HEK293 (cell line): ENCODE measurements at regions not wholly inside any gene's neighbourhood (a gene's known extent, or its start where the extent isn't known, plus 50 kb on each side); places are given as distances from the start of the nearest gene placed in this dataset.

Experiments
- CTCF ChIA-PET: fragments of 350-600 bp; formaldehyde crosslinking; extraction: SDS; loops from one replicate; lab custom pipeline; 2021; ENCODE audit warnings: antibody characterized with exemption; lab: Yijun Ruan, JAX
- POLR2A ChIA-PET: fragments of 300-600 bp; formaldehyde crosslinking; extraction: SDS; loops from one replicate; lab custom pipeline; 2020; ENCODE audit warnings: antibody characterized with exemption, inconsistent platforms; lab: Yijun Ruan, JAX
- H3K27ac ChIP-seq: fragments of 200-500 bp; sonication (Bioruptor generic); 2 replicates; pipeline ENCODE4 v1.5.1; 2014; ENCODE audit warnings: low read depth, low read length, control low read depth, inconsistent platforms; ENCODE audit errors: extremely low read depth
- H3K36me3 ChIP-seq, 2 experiments: fragments of 200-500 bp in 1 of 2; sonication (Bioruptor generic) in 1 of 2; 1 replicate in 1 of 2; 2 replicates in 1 of 2; pipeline ENCODE4 v1.5.1; 2014 to 2017; ENCODE audit warnings: inconsistent platforms in 2 of 2, low read length in 2 of 2; ENCODE audit not compliant: control insufficient read depth in 2 of 2, insufficient read depth in 1 of 2
- H3K4me1 ChIP-seq: fragments of 200-500 bp; sonication (Bioruptor generic); 2 replicates; pipeline ENCODE4 v1.5.1; 2014; ENCODE audit warnings: mild to moderate bottlenecking, low read length, inconsistent platforms; ENCODE audit not compliant: control insufficient read depth, insufficient read depth
- H3K4me3 ChIP-seq: 2 replicates; pipeline ENCODE4 v1.5.1; 2011; ENCODE audit warnings: low read depth, mild to moderate bottlenecking, control low read depth, low read length, moderate library complexity
- H3K9me3 ChIP-seq: fragments of 200-500 bp; sonication (Bioruptor generic); 2 replicates; pipeline ENCODE4 v1.5.1; 2014; ENCODE audit warnings: low read depth, low read length, inconsistent platforms; ENCODE audit not compliant: control insufficient read depth, insufficient read depth
- FEZF1 ChIP-seq: fragments of 450-650 bp; formaldehyde crosslinking; IDR thresholded peaks from 2 replicates; pipeline ENCODE4 v1.5.1; 2016; ENCODE audit warnings: missing biosample characterization, missing genetic modification characterization
- GFI1B ChIP-seq: fragments of 450-650 bp; formaldehyde crosslinking; IDR thresholded peaks from 2 replicates; pipeline ENCODE4 v1.5.1; 2016; ENCODE audit warnings: missing biosample characterization, missing genetic modification characterization
- HOXD13 ChIP-seq: sonication (generic); formaldehyde crosslinking; IDR thresholded peaks from 2 replicates; pipeline ENCODE4 v1.8.0; 2022; ENCODE audit warnings: missing genetic modification reagents, borderline replicate concordance
- KLF17 ChIP-seq: fragments of 450-650 bp; formaldehyde crosslinking; IDR thresholded peaks from 2 replicates; pipeline ENCODE4 v1.5.1; 2016; ENCODE audit warnings: missing biosample characterization, missing genetic modification characterization
- PRDM1 ChIP-seq: fragments of 450-650 bp; formaldehyde crosslinking; IDR thresholded peaks from 2 replicates; pipeline ENCODE4; 2016; ENCODE audit warnings: missing biosample characterization, missing genetic modification characterization
- YY2 ChIP-seq: fragments of 450-650 bp; formaldehyde crosslinking; IDR thresholded peaks from 2 replicates; pipeline ENCODE4 v1.5.1; 2016; ENCODE audit warnings: missing biosample characterization, missing genetic modification characterization
- ZNF121 ChIP-seq: fragments of 450-650 bp; formaldehyde crosslinking; IDR thresholded peaks from 2 replicates; pipeline ENCODE4 v1.5.1; 2016; ENCODE audit warnings: missing biosample characterization, missing genetic modification characterization
- ZNF175 ChIP-seq: fragments of 450-650 bp; formaldehyde crosslinking; IDR thresholded peaks from 2 replicates; pipeline ENCODE4 v1.5.1; 2016; ENCODE audit warnings: missing biosample characterization, missing genetic modification characterization
- ZNF2 ChIP-seq: fragments of 450-650 bp; formaldehyde crosslinking; IDR thresholded peaks from 2 replicates; pipeline ENCODE4 v1.5.1; 2016; ENCODE audit warnings: missing biosample characterization, missing genetic modification characterization
- ZNF239 ChIP-seq: fragments of 450-650 bp; formaldehyde crosslinking; IDR thresholded peaks from 2 replicates; pipeline ENCODE4 v1.5.1; 2016; ENCODE audit warnings: missing biosample characterization, missing genetic modification characterization
- ZNF366 ChIP-seq: fragments of 450-650 bp; formaldehyde crosslinking; conservative IDR thresholded peaks from 2 replicates; pipeline ENCODE4 v1.5.1; 2016; ENCODE audit warnings: missing biosample characterization, missing genetic modification characterization
- ZNF423 ChIP-seq: fragments of 450-650 bp; formaldehyde crosslinking; IDR thresholded peaks from 2 replicates; pipeline ENCODE4 v1.5.1; 2016; ENCODE audit warnings: missing biosample characterization, missing genetic modification characterization
- ZNF558 ChIP-seq: fragments of 450-650 bp; formaldehyde crosslinking; IDR thresholded peaks from 2 replicates; pipeline ENCODE4 v1.5.1; 2016; ENCODE audit warnings: missing biosample characterization, missing genetic modification characterization
- ZNF585B ChIP-seq: fragments of 450-650 bp; formaldehyde crosslinking; IDR thresholded peaks from 2 replicates; pipeline ENCODE4 v1.5.1; 2016; ENCODE audit warnings: missing biosample characterization, missing genetic modification characterization
- ZNF621 ChIP-seq: fragments of 450-650 bp; formaldehyde crosslinking; IDR thresholded peaks from 2 replicates; pipeline ENCODE4 v1.5.1; 2017; ENCODE audit warnings: missing biosample characterization, missing genetic modification characterization
- ZSCAN5A ChIP-seq: fragments of 450-650 bp; formaldehyde crosslinking; IDR thresholded peaks from 2 replicates; pipeline ENCODE4 v1.5.1; 2016; ENCODE audit warnings: missing biosample characterization, missing genetic modification characterization
- TF ChIP-seq, protein P1 (sequence below): fragments of 450-650 bp; formaldehyde crosslinking; IDR thresholded peaks from 2 replicates; pipeline ENCODE4 v1.5.1; 2016; ENCODE audit warnings: missing biosample characterization, missing genetic modification characterization
- TF ChIP-seq, protein P2 (sequence below): fragments of 450-650 bp; formaldehyde crosslinking; IDR thresholded peaks from 2 replicates; pipeline ENCODE4 v1.5.1; 2016; ENCODE audit warnings: missing biosample characterization, missing genetic modification characterization
- TF ChIP-seq, protein P3 (sequence below): fragments of 450-650 bp; formaldehyde crosslinking; IDR thresholded peaks from 2 replicates; pipeline ENCODE4 v1.5.1; 2016; ENCODE audit warnings: missing biosample characterization, missing genetic modification characterization, borderline replicate concordance
- TF ChIP-seq, protein P4 (sequence below): IDR thresholded peaks from 2 replicates; pipeline ENCODE4 v1.6.1; 2011; ENCODE audit warnings: mild to moderate bottlenecking, low read depth, low read length, borderline replicate concordance

- Histone ChIP-seq H3K36me3 (no peaks in the 10 kb centered on the region), H3K27ac (no peak overlapping the region), H3K4me3 (no peak overlapping the region), H3K4me1 (no peaks in the 10 kb centered on the region), H3K9me3 (no peaks in the 10 kb centered on the region)
- ChIA-PET POLR2A (no interaction called here), CTCF (interaction anchor here (0.7 to 0.8 kb wide), 2 partner anchors 13 to 218 kb away, joined by 3 to 4 read pairs; no protein-coding TSS in a partner anchor)
- TF ChIP-seq FEZF1 (tag by site-specific recombination) (no peak), PRDM1 (tag by site-specific recombination) (peak; percentile 45; the same call in 1 of the 2 replicates), ZSCAN5A (tag by site-specific recombination) (no peak), ZNF366 (peak; percentile 89), ZNF558 (tag by site-specific recombination) (no peak)
- TF ChIP-seq, protein P1, sequence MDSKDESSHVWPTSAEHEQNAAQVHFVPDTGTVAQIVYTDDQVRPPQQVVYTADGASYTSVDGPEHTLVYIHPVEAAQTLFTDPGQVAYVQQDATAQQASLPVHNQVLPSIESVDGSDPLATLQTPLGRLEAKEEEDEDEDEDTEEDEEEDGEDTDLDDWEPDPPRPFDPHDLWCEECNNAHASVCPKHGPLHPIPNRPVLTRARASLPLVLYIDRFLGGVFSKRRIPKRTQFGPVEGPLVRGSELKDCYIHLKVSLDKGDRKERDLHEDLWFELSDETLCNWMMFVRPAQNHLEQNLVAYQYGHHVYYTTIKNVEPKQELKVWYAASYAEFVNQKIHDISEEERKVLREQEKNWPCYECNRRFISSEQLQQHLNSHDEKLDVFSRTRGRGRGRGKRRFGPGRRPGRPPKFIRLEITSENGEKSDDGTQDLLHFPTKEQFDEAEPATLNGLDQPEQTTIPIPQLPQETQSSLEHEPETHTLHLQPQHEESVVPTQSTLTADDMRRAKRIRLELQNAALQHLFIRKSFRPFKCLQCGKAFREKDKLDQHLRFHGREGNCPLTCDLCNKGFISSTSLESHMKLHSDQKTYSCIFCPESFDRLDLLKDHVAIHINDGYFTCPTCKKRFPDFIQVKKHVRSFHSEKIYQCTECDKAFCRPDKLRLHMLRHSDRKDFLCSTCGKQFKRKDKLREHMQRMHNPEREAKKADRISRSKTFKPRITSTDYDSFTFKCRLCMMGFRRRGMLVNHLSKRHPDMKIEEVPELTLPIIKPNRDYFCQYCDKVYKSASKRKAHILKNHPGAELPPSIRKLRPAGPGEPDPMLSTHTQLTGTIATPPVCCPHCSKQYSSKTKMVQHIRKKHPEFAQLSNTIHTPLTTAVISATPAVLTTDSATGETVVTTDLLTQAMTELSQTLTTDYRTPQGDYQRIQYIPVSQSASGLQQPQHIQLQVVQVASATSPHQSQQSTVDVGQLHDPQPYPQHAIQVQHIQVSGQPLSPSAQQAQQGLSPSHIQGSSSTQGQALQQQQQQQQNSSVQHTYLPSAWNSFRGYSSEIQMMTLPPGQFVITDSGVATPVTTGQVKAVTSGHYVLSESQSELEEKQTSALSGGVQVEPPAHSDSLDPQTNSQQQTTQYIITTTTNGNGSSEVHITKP (tag by site-specific recombination): no peak
- TF ChIP-seq, protein P2, sequence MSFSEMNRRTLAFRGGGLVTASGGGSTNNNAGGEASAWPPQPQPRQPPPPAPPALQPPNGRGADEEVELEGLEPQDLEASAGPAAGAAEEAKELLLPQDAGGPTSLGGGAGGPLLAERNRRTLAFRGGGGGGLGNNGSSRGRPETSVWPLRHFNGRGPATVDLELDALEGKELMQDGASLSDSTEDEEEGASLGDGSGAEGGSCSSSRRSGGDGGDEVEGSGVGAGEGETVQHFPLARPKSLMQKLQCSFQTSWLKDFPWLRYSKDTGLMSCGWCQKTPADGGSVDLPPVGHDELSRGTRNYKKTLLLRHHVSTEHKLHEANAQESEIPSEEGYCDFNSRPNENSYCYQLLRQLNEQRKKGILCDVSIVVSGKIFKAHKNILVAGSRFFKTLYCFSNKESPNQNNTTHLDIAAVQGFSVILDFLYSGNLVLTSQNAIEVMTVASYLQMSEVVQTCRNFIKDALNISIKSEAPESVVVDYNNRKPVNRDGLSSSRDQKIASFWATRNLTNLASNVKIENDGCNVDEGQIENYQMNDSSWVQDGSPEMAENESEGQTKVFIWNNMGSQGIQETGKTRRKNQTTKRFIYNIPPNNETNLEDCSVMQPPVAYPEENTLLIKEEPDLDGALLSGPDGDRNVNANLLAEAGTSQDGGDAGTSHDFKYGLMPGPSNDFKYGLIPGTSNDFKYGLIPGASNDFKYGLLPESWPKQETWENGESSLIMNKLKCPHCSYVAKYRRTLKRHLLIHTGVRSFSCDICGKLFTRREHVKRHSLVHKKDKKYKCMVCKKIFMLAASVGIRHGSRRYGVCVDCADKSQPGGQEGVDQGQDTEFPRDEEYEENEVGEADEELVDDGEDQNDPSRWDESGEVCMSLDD: no peak
- TF ChIP-seq, protein P3, sequence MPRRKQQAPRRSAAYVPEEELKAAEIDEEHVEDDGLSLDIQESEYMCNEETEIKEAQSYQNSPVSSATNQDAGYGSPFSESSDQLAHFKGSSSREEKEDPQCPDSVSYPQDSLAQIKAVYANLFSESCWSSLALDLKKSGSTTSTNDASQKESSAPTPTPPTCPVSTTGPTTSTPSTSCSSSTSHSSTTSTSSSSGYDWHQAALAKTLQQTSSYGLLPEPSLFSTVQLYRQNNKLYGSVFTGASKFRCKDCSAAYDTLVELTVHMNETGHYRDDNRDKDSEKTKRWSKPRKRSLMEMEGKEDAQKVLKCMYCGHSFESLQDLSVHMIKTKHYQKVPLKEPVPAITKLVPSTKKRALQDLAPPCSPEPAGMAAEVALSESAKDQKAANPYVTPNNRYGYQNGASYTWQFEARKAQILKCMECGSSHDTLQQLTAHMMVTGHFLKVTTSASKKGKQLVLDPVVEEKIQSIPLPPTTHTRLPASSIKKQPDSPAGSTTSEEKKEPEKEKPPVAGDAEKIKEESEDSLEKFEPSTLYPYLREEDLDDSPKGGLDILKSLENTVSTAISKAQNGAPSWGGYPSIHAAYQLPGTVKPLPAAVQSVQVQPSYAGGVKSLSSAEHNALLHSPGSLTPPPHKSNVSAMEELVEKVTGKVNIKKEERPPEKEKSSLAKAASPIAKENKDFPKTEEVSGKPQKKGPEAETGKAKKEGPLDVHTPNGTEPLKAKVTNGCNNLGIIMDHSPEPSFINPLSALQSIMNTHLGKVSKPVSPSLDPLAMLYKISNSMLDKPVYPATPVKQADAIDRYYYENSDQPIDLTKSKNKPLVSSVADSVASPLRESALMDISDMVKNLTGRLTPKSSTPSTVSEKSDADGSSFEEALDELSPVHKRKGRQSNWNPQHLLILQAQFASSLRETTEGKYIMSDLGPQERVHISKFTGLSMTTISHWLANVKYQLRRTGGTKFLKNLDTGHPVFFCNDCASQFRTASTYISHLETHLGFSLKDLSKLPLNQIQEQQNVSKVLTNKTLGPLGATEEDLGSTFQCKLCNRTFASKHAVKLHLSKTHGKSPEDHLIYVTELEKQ (tag by site-specific recombination): no peak
- TF ChIP-seq, protein P4, sequence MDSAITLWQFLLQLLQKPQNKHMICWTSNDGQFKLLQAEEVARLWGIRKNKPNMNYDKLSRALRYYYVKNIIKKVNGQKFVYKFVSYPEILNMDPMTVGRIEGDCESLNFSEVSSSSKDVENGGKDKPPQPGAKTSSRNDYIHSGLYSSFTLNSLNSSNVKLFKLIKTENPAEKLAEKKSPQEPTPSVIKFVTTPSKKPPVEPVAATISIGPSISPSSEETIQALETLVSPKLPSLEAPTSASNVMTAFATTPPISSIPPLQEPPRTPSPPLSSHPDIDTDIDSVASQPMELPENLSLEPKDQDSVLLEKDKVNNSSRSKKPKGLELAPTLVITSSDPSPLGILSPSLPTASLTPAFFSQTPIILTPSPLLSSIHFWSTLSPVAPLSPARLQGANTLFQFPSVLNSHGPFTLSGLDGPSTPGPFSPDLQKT: no peak
Observed at GRCh38 chr20:40959325-40960092, 69.1 kb upstream of the TOP1 start.

DNA sequence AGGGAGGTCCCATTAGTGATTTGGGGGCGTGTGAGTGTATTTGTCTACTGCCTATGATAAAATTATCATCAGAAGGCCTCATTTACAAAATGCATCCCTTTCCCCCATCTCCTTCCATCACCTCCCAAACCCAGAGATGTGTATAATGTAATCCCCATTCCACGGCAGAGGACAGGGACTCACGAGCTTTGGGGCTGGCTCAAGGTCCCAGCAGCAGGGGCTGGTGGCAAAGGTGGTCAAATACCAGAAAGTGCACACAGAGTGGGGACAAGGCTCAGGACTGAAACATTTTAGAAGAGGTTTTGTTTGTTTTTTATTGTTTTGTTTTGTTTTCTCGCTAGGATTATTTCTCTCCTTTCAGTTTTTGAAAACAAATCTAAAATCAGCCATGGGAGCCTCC is 68.5 kb upstream of the TOP1 start:
- ChIA-PET CTCF (interaction anchor here (0.6 to 0.8 kb wide), 3 partner anchors 14 to 422 kb away, joined by 3 to 4 read pairs (median 3); no protein-coding TSS in a partner anchor), POLR2A (interaction anchor here (0.6 kb wide), 1 partner anchor 593 kb away, joined by 4 read pairs; no protein-coding TSS in a partner anchor)
- Histone ChIP-seq H3K36me3 (no peaks in the 10 kb centered on the region), H3K4me3 (no peak overlapping the region), H3K4me1 (no peaks in the 10 kb centered on the region), H3K27ac (no peak overlapping the region), H3K9me3 (no peaks in the 10 kb centered on the region)
- no peak for TF ChIP-seq GFI1B
- no peak for TF ChIP-seq ZNF239 (tag by site-specific recombination)
- no peak for TF ChIP-seq ZNF366
- no peak for TF ChIP-seq YY2 (tag by site-specific recombination)
- no peak for TF ChIP-seq ZNF2 (tag by site-specific recombination)
- TF ChIP-seq ZNF585B (tag by site-specific recombination): no peak
- TF ChIP-seq ZNF621: no peak
- no peak for TF ChIP-seq ZNF121 (tag by site-specific recombination)
- no peak for TF ChIP-seq ZNF423
- TF ChIP-seq ZNF175: no peak
- TF ChIP-seq HOXD13 (CRISPR knock-in tag): no peak
- TF ChIP-seq KLF17: no peak
